Tibial artery (tissue), 4 donors: ENCODE measurements at regions not wholly inside any gene's neighbourhood (a gene's known extent, or its start where the extent isn't known, plus 50 kb on each side); places are given as distances from the start of the nearest gene placed in this dataset.

Experiments used
- DNase-seq, 2 donors: peaks; one replicate each; pipeline ENCODE4 v3.0.0-alpha.2; 2019
- H3K27ac ChIP-seq, 2 donors: fragments of 200-600 bp; sonication (generic) in 1 of 2; 1 replicate in 1 of 2; 2 replicates in 1 of 2; pipeline ENCODE4 v1.5.1; 2018 to 2019; ENCODE audit warnings: mild to moderate bottlenecking in 1 of 2
- H3K27me3 ChIP-seq, 2 donors: fragments of 200-600 bp; sonication (generic) in 1 of 2; one replicate each; pipeline versions ENCODE4 v1.5.1 to v1.6.0; 2016 to 2019
- H3K36me3 ChIP-seq, 3 donors: fragments of 200-600 bp; sonication (generic) in 2 of 3; one replicate each; pipeline ENCODE4 v1.5.1; 2016 to 2019; ENCODE audit warnings: mild to moderate bottlenecking in 2 of 3
- H3K4me1 ChIP-seq, 4 donors: fragments of 200-600 bp; sonication (generic) in 2 of 4; 1 replicate in 3 of 4; 2 replicates in 1 of 4; pipeline ENCODE4 v1.5.1; 2016 to 2019
- H3K4me3 ChIP-seq, 2 donors: fragments of 200-600 bp; sonication (generic) in 1 of 2; 1 replicate in 1 of 2; 2 replicates in 1 of 2; pipeline ENCODE4 v1.5.1; 2018 to 2019; ENCODE audit warnings: mild to moderate bottlenecking in 2 of 2
- H3K9me3 ChIP-seq, 3 donors: fragments of 200-600 bp; sonication (generic) in 1 of 3; one replicate each; pipeline ENCODE4 v1.5.1; 2016 to 2019
- intact Hi-C: fragments of 100-400 bp; cut with DNase I; formaldehyde crosslinking; loops from one replicate; pipeline ENCODE4 v1.15.0; 2023; ENCODE audit warnings: low total_unique reads
- TF ChIP-seq, protein P1 (sequence below), 2 experiments: fragments of 200-600 bp in 1 of 2; fragments of 450-650 bp in 1 of 2; IDR thresholded peaks; one replicate each; pipeline ENCODE4 v1.5.1; 2017 to 2019; ENCODE audit warnings: antibody characterized with exemption in 2 of 2, mild to moderate bottlenecking in 1 of 2, moderate library complexity in 1 of 2

DNA sequence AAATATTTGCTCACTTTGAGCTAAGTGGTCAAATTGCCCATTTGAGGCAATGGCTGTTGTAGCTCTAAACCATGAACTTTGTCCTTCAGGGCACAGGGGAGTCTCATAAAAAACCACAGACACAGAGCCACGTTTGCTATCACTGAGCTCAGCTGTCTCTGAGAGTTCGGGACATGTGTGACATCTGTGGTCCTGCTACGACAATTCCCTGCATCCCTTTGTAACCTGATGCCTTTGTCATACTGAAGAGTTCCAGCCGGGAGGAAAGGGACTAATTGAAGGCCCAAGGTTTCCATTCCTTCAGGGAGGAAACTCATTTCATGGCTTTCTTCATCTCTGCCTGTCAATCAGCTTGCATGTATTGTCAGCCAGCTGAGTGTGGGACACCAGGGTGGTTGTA lies 599.4 kb upstream of the CDH5 start:
- H3K4me1 ChIP-seq, result no peaks in the 10 kb centered on the region
- H3K27ac ChIP-seq, result no peak overlapping the region
- DNase-seq, result no peak
- no peak overlapping the region for H3K4me3 ChIP-seq
- no peaks in the 10 kb centered on the region for H3K36me3 ChIP-seq
- intact Hi-C loops, result no loop called here
- no peaks in the 10 kb centered on the region for H3K9me3 ChIP-seq
- TF ChIP-seq, protein P1, sequence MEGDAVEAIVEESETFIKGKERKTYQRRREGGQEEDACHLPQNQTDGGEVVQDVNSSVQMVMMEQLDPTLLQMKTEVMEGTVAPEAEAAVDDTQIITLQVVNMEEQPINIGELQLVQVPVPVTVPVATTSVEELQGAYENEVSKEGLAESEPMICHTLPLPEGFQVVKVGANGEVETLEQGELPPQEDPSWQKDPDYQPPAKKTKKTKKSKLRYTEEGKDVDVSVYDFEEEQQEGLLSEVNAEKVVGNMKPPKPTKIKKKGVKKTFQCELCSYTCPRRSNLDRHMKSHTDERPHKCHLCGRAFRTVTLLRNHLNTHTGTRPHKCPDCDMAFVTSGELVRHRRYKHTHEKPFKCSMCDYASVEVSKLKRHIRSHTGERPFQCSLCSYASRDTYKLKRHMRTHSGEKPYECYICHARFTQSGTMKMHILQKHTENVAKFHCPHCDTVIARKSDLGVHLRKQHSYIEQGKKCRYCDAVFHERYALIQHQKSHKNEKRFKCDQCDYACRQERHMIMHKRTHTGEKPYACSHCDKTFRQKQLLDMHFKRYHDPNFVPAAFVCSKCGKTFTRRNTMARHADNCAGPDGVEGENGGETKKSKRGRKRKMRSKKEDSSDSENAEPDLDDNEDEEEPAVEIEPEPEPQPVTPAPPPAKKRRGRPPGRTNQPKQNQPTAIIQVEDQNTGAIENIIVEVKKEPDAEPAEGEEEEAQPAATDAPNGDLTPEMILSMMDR (IDR thresholded peaks at IDR 0.05), result no peak
- H3K27me3 ChIP-seq, result no peaks in the 10 kb centered on the region

DNA sequence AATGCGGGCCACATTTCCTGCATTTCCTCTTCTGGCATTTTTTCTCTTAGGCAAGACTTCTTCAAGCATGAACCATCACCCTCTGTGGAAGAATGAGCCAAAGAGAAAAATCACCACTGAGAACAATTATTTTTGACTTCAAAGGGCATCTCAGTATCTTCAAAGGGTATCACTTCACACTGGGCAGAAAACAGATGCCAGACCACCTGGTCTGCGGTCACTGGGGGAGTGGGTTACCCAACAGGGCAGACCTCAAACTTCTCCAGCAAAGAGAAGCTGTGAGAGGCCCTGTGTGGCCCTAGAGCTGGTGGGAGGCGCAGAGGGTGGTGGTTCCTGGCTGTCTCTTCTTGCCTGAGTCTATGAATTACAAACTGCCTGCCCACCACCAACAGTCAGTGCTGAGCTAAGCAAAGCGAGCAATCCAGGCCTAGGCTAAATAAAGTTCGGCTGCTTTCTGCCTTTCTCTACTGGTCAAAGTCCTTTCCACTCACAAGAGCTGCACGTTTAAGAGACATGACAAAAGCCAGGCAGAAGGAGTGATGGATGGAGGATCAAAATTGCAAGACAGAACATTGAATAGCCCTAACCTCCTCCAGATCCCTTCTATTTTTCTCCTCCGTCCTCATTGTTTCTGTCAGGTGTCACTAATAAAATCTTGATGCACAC lies 602.7 kb upstream of the CDH5 start:
- intact Hi-C loops, result no loop called here
- Histone ChIP-seq H3K27me3 (no peaks in the 10 kb centered on the region), H3K4me3 (no peak overlapping the region)

DNA sequence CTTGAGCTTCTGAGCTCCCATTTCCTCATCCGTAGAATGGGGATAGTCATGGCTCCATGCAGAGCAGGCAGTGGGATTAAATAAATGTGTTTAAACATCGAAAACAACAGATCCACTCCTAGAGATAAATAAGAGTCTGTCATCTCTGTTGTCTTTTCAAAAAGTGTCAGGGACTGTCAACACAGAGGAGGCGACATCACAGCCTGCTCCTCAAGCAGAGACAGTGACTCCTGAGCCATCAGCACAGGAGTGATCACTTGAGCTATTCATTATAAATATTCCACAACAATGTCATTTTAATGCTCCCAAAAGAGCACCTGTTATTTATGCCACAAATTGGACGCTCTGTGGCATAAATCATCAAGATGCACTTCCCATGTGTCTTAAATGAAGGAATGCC lies 605.6 kb upstream of the CDH5 start:
- no peak for DNase-seq
- Histone ChIP-seq H3K4me1 (no peaks in the 10 kb centered on the region), H3K4me3 (no peak overlapping the region), H3K27ac (no peak overlapping the region), H3K9me3 (no peaks in the 10 kb centered on the region), H3K27me3 (no peaks in the 10 kb centered on the region), H3K36me3 (no peaks in the 10 kb centered on the region)
- intact Hi-C loops, result no loop called here
- TF ChIP-seq, protein P1 (IDR thresholded peaks at IDR 0.05), result no peak

More for the DNA sequence above, 602.7 kb upstream of the CDH5 start:
- Histone ChIP-seq H3K27ac (no peak overlapping the region), H3K4me1 (no peaks in the 10 kb centered on the region), H3K9me3 (no peaks in the 10 kb centered on the region), H3K36me3 (no peaks in the 10 kb centered on the region)
- TF ChIP-seq, protein P1 (IDR thresholded peaks at IDR 0.05), result no peak
- DNase-seq, result no peak

DNA sequence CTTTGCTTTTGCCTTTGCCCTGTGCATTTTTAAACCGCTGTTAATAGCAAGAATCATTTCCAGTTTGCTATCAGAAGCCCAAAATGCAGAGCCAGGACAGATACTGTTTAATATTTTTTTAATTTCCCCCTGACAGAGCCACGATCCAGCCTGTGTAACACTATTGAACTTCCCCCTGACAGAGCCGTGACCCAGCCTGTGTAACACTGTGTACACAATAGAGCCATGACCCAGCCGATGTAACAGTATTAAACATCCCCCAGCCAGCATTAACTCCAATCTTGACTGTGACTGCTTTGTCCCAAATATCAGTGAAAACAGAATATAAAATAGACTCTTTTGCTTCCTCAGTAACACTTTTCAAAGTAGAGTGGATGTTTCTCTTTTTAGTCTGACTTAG lies 607.9 kb upstream of the CDH5 start:
- Histone ChIP-seq H3K27me3 (no peaks in the 10 kb centered on the region), H3K4me1 (no peaks in the 10 kb centered on the region), H3K9me3 (no peaks in the 10 kb centered on the region), H3K36me3 (no peaks in the 10 kb centered on the region), H3K4me3 (no peak overlapping the region), H3K27ac (no peak overlapping the region)
- TF ChIP-seq, protein P1 (IDR thresholded peaks at IDR 0.05), result no peak
- intact Hi-C loops, result no loop called here
- DNase-seq, result no peak

DNA sequence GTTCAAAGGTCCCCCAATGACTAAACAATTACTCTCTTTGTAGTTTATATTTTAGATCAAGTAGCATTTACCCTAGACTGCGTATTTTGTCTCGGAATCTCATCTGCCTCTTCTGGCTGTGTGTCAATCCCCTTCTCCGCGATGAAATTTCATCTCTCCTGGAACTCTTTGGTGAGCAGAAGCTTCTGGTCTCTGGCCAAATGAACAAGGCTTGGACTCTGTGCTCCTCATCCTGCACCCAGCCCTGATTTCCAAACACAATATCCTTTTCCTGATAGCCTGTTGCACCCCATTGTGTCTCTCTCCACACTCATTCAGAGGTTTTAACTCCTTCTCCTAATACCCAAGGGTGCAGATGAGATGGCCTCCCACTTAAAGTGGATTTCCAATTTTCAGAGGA lies 609.4 kb upstream of the CDH5 start:
- Histone ChIP-seq H3K27ac (no peak overlapping the region), H3K27me3 (no peaks in the 10 kb centered on the region), H3K4me3 (no peak overlapping the region), H3K36me3 (no peaks in the 10 kb centered on the region), H3K9me3 (no peaks in the 10 kb centered on the region), H3K4me1 (no peaks in the 10 kb centered on the region)
- no peak for DNase-seq
- intact Hi-C loops, result no loop called here
- TF ChIP-seq, protein P1 (IDR thresholded peaks at IDR 0.05), result no peak

DNA sequence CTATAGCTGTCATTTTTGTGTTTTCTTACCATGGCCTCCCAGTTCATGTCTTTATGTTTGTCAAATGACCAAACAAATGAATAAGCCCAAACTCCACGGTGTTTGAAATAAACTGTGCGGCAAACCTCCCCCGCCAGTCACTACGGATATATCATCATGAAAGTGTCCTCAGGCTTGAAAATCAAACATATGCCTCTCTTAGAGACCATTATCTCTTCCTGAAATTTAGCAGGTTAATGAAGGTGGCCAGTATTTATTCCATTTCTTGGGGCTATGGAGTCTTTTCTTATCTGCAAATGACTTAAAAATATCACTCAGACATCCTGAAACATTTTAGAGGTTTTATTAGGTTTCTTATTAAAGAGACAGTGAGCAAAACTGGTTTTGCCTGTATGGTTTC lies 610.3 kb upstream of the CDH5 start:
- no peaks in the 10 kb centered on the region for H3K9me3 ChIP-seq
- no peaks in the 10 kb centered on the region for H3K4me1 ChIP-seq
- H3K27me3 ChIP-seq, result no peaks in the 10 kb centered on the region
- DNase-seq, result no peak
- H3K36me3 ChIP-seq, result no peaks in the 10 kb centered on the region
- H3K27ac ChIP-seq, result no peak overlapping the region
- intact Hi-C loops, result no loop called here
- no peak overlapping the region for H3K4me3 ChIP-seq
- TF ChIP-seq, protein P1 (IDR thresholded peaks at IDR 0.05), result no peak
